Inflammatory macrophage treated with lipopolysaccharide for 4 hours (primary cell): ENCODE measurements at regions not wholly inside any gene's neighbourhood (a gene's known extent, or its start where the extent isn't known, plus 50 kb on each side); places are given as distances from the start of the nearest gene placed in this dataset.
"Not testable (repeated sequence)": the region's sequence is repeated elsewhere in the genome, so short reads cannot be mapped to it uniquely, and the experiment has no call there.

Source experiments
- DNase-seq: peaks from one replicate; pipeline ENCODE4 v3.0.0-alpha.2; 2020

- no peak for DNase-seq
Observed at GRCh38 chr2:10225291-10226037, 77.2 kb upstream of the HPCAL1 start.

GRCh38 chr2:10226038-10226724, 76.5 kb upstream of the HPCAL1 start:
- DNase-seq = no peak

GRCh38 chr2:10228611-10229365, 73.9 kb upstream of the HPCAL1 start:
- no peak for DNase-seq

GRCh38 chr2:10229462-10230099, 73.1 kb upstream of the HPCAL1 start:
- no peak for DNase-seq

- no peak for DNase-seq
Observed at GRCh38 chr2:10230499-10230898, 72.2 kb upstream of the HPCAL1 start.

GRCh38 chr2:10230921-10231320, 71.8 kb upstream of the HPCAL1 start:
- DNase-seq = not testable (repeated sequence)

- DNase-seq = no peak
Observed at GRCh38 chr2:10231551-10232085, 71.1 kb upstream of the HPCAL1 start.

GRCh38 chr2:10232096-10232815, 70.4 kb upstream of the HPCAL1 start:
- no peak for DNase-seq

GRCh38 chr2:10233131-10234012, 69.3 kb upstream of the HPCAL1 start:
- no peak for DNase-seq

GRCh38 chr2:10234013-10234306, 68.7 kb upstream of the HPCAL1 start:
- no peak for DNase-seq

GRCh38 chr2:10234409-10235094, 68.2 kb upstream of the HPCAL1 start:
- no peak for DNase-seq

GRCh38 chr2:10235099-10235908, 67.4 kb upstream of the HPCAL1 start:
- no peak for DNase-seq

GRCh38 chr2:10235909-10236550, 66.7 kb upstream of the HPCAL1 start:
- DNase-seq = no peak

GRCh38 chr2:10236571-10237391, 65.9 kb upstream of the HPCAL1 start:
- DNase-seq = no peak

- DNase-seq = no peak
Observed at GRCh38 chr2:10237392-10238321, 65.0 kb upstream of the HPCAL1 start.

- DNase-seq = no peak
Observed at GRCh38 chr2:10238396-10238795, 64.3 kb upstream of the HPCAL1 start.

GRCh38 chr2:10238991-10239485, 63.7 kb upstream of the HPCAL1 start:
- no peak for DNase-seq
